ENCODE measurements at regions not wholly inside any gene's neighbourhood (a gene's known extent, or its start where the extent isn't known, plus 50 kb on each side); places are given as distances from the start of the nearest gene placed in this dataset.

GRCh38 chr16:52293204-52293603 lies 253.7 kb downstream of the TOX3 start:
- CTCF ChIA-PET, result no interaction called here
- BruUV-seq (replicated peaks), result no TSS peak
- no peak for TF ChIP-seq CTCF (conservative IDR thresholded peaks at IDR 0.05)
- TF ChIP-seq EZH2 (IDR thresholded peaks at IDR 0.05; ENCODE audit: low read depth), result no peak

GRCh38 chr16:52283584-52284375 lies 263.2 kb downstream of the TOX3 start:
- Histone ChIP-seq H3K27me3 (ENCODE audit: insufficient read depth, low read depth) (no peaks in the 10 kb centered on the region), H3K9me3 (ENCODE audit: insufficient read depth, low read depth) (no peaks in the 10 kb centered on the region), H3K4me3 (no peak overlapping the region), H3K36me3 (ENCODE audit: low read depth) (no peaks in the 10 kb centered on the region), H3K4me1 (replicated peaks; ENCODE audit: insufficient read depth) (no peaks in the 10 kb centered on the region), H4K20me1 (ENCODE audit: insufficient read depth) (no peaks in the 10 kb centered on the region), H3K79me2 (ENCODE audit: low read depth) (no peaks in the 10 kb centered on the region), H3F3A (ENCODE audit: insufficient read depth, low read depth) (no peaks in the 10 kb centered on the region), H2AFZ (no peak overlapping the region), H3K27ac (no peak overlapping the region), H3K4me2 (no peak overlapping the region), H3K9me2 (ENCODE audit: insufficient read depth) (no peaks in the 10 kb centered on the region)
- intact Hi-C loops (cut with micrococcal nuclease; ENCODE audit: unreplicated experiment), result no loop called here
- ChIA-PET POLR2A (ENCODE audit: unreplicated experiment) (no interaction called here), CTCF (no interaction called here)
- no peak for TF ChIP-seq EZH2 (IDR thresholded peaks at IDR 0.05; ENCODE audit: low read depth)
- TF ChIP-seq CTCF (conservative IDR thresholded peaks at IDR 0.05), result no peak
- no peak for DNase-seq
- BruUV-seq (replicated peaks), result no TSS peak

More at GRCh38 chr16:52293204-52293603, 253.7 kb downstream of the TOX3 start:
- no peak overlapping the region for H3K4me2 ChIP-seq
- no peaks in the 10 kb centered on the region for H3K27me3 ChIP-seq (ENCODE audit: insufficient read depth, low read depth)
- H4K20me1 ChIP-seq (ENCODE audit: insufficient read depth), result no peaks in the 10 kb centered on the region
- H3K36me3 ChIP-seq (ENCODE audit: low read depth), result no peaks in the 10 kb centered on the region
- no peaks in the 10 kb centered on the region for H3F3A ChIP-seq (ENCODE audit: insufficient read depth, low read depth)
- H3K27ac ChIP-seq, result no peak overlapping the region
- H2AFZ ChIP-seq, result no peak overlapping the region
- DNase-seq, result no peak
- no peaks in the 10 kb centered on the region for H3K79me2 ChIP-seq (ENCODE audit: low read depth)
- no peak overlapping the region for H3K4me3 ChIP-seq
- intact Hi-C loops (cut with micrococcal nuclease; ENCODE audit: unreplicated experiment), result no loop called here
- H3K9me2 ChIP-seq (ENCODE audit: insufficient read depth), result no peaks in the 10 kb centered on the region
- no peaks in the 10 kb centered on the region for H3K9me3 ChIP-seq (ENCODE audit: insufficient read depth, low read depth)
- no peaks in the 10 kb centered on the region for H3K4me1 ChIP-seq (replicated peaks; ENCODE audit: insufficient read depth)
- POLR2A ChIA-PET (ENCODE audit: unreplicated experiment), result no interaction called here

- no peaks in the 10 kb centered on the region for H3K9me2 ChIP-seq (ENCODE audit: insufficient read depth)
- TF ChIP-seq EZH2 (IDR thresholded peaks at IDR 0.05; ENCODE audit: low read depth) (no peak), CTCF (conservative IDR thresholded peaks at IDR 0.05) (no peak)
- no TSS peak for BruUV-seq (replicated peaks)
These were observed 263.9 kb downstream of the TOX3 start for GRCh38 chr16:52283018-52283417.

More at GRCh38 chr16:52283018-52283417, 263.9 kb downstream of the TOX3 start:
- intact Hi-C loops (cut with micrococcal nuclease; ENCODE audit: unreplicated experiment), result no loop called here
- DNase-seq, result no peak
- no peaks in the 10 kb centered on the region for H3K27me3 ChIP-seq (ENCODE audit: insufficient read depth, low read depth)
- H3K9me3 ChIP-seq (ENCODE audit: insufficient read depth, low read depth), result no peaks in the 10 kb centered on the region
- no peaks in the 10 kb centered on the region for H4K20me1 ChIP-seq (ENCODE audit: insufficient read depth)
- no peak overlapping the region for H3K27ac ChIP-seq
- no peaks in the 10 kb centered on the region for H3K36me3 ChIP-seq (ENCODE audit: low read depth)
- POLR2A ChIA-PET (ENCODE audit: unreplicated experiment), result no interaction called here
- H2AFZ ChIP-seq, result no peak overlapping the region
- no peak overlapping the region for H3K4me2 ChIP-seq
- H3K79me2 ChIP-seq (ENCODE audit: low read depth), result no peaks in the 10 kb centered on the region
- no peaks in the 10 kb centered on the region for H3F3A ChIP-seq (ENCODE audit: insufficient read depth, low read depth)
- H3K4me3 ChIP-seq, result no peak overlapping the region
- CTCF ChIA-PET, result no interaction called here
- no peaks in the 10 kb centered on the region for H3K4me1 ChIP-seq (replicated peaks; ENCODE audit: insufficient read depth)
